H1 (cell line): ENCODE measurements at regions not wholly inside any gene's neighbourhood (a gene's known extent, or its start where the extent isn't known, plus 50 kb on each side); places are given as distances from the start of the nearest gene placed in this dataset.

Experiments used
- KDM5A ChIP-seq: fragments of 200-600 bp; IDR thresholded peaks from 2 replicates; pipeline ENCODE4 v1.7.1; 2012; ENCODE audit warnings: mild to moderate bottlenecking, low read length, inconsistent platforms, mixed read lengths
- POLR2A ChIP-seq, 2 experiments: IDR thresholded peaks; 1 replicate in 1 of 2; 2 replicates in 1 of 2; pipeline ENCODE4 v1.6.1; 2011; ENCODE audit warnings: low read depth in 2 of 2, low read length in 2 of 2, mild to moderate bottlenecking in 2 of 2; ENCODE audit errors: control extremely low read depth in 1 of 2
- SIN3A ChIP-seq, 2 experiments: IDR thresholded peaks in 1 of 2; conservative IDR thresholded peaks in 1 of 2; 2 replicates each; pipeline ENCODE4 v1.6.1; 2011 to 2012; ENCODE audit warnings: low read length in 2 of 2, improper control_type of control experiment in 1 of 2, low read depth in 1 of 2, mild to moderate bottlenecking in 1 of 2
- SUZ12 ChIP-seq: fragments of 200-600 bp; sonication (generic); IDR thresholded peaks from 2 replicates; pipeline ENCODE4 v1.6.1; 2012; ENCODE audit warnings: mild to moderate bottlenecking, inconsistent platforms, low read length, moderate library complexity, mixed read lengths
- TF ChIP-seq, protein P1 (sequence below), 3 experiments: IDR thresholded peaks; 1 replicate in 2 of 3; 2 replicates in 1 of 3; pipeline versions ENCODE4 v1.5.1 to v1.6.1; 2011; ENCODE audit warnings: low read length in 3 of 3, mild to moderate bottlenecking in 3 of 3, inconsistent platforms in 2 of 3, low read depth in 1 of 3, moderate library complexity in 1 of 3; ENCODE audit not compliant: insufficient read depth in 1 of 3; ENCODE audit errors: control extremely low read depth in 1 of 3

DNA sequence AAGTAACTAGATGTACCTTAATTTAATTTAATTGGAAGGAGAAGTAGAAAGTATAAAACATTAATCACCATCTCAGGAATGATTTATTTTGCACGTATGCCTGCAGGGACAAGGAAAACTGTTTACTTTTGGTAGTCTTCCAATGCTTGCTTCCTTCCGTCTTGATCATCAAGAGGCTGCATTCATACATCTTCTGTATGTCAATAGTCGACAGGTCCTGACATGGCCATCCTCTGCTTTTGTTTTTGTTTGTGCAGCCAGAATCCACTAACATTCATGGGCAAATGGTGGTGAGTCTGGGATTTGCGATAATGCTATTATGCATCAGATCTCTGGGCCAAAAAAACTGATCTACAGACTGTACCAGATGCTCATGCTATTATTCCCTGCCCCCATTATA, 56.6 kb upstream of the ZPLD1 start:
- TF ChIP-seq SIN3A (conservative IDR thresholded peaks at IDR 0.05 in 1 of 2, IDR thresholded peaks at IDR 0.05 in 1 of 2; ENCODE audit: low read depth in 1 of 2, low read length in 2 of 2) (no peak), KDM5A (no peak), POLR2A (IDR thresholded peaks at IDR 0.05; ENCODE audit: control extremely low read depth in 1 of 2, low read depth in 2 of 2, low read length in 2 of 2) (no peak), SUZ12 (no peak)
- TF ChIP-seq, protein P1, sequence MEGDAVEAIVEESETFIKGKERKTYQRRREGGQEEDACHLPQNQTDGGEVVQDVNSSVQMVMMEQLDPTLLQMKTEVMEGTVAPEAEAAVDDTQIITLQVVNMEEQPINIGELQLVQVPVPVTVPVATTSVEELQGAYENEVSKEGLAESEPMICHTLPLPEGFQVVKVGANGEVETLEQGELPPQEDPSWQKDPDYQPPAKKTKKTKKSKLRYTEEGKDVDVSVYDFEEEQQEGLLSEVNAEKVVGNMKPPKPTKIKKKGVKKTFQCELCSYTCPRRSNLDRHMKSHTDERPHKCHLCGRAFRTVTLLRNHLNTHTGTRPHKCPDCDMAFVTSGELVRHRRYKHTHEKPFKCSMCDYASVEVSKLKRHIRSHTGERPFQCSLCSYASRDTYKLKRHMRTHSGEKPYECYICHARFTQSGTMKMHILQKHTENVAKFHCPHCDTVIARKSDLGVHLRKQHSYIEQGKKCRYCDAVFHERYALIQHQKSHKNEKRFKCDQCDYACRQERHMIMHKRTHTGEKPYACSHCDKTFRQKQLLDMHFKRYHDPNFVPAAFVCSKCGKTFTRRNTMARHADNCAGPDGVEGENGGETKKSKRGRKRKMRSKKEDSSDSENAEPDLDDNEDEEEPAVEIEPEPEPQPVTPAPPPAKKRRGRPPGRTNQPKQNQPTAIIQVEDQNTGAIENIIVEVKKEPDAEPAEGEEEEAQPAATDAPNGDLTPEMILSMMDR (IDR thresholded peaks at IDR 0.05; ENCODE audit: control extremely low read depth in 1 of 3, insufficient read depth in 1 of 3, low read depth in 1 of 3, low read length in 3 of 3): no peak
